ENCODE measurements at regions not wholly inside any gene's neighbourhood (a gene's known extent, or its start where the extent isn't known, plus 50 kb on each side); places are given as distances from the start of the nearest gene placed in this dataset.
"Not testable (repeated sequence)": the region's sequence is repeated elsewhere in the genome, so short reads cannot be mapped to it uniquely, and the experiment has no call there.

GRCh38 chr3:98695796-98696195, 67.3 kb upstream of the ST3GAL6 start:
- no peak for TF ChIP-seq CTCF (IDR thresholded peaks at IDR 0.05; ENCODE audit: low read depth, low read length)
- DNase-seq = no peak
- Histone ChIP-seq H3K4me1 (no peaks in the 10 kb centered on the region), H3K4me3 (ENCODE audit: low read depth, low read length) (no peak overlapping the region), H3K27me3 (no peaks in the 10 kb centered on the region), H3K36me3 (no peaks in the 10 kb centered on the region), H3K9me3 (no peaks in the 10 kb centered on the region)

DNA sequence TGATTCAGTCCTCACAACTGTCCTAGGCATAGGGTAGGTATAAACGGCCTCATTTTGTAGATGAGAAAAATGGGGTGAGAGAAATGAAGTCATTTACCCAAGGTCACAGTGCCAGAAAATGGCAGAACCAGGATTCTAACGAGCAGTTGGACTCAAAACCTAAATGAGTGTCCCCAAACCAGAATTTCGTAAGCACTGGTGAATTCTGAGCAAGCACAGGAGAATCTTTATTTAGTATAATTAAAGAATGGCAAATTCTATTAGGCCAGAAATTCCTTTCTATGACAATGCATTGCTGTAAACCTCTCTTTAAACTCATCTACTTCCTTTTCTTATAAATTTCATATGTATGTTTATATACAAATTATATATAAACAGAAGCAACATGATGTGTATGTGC, 66.8 kb upstream of the ST3GAL6 start:
- H3K36me3 ChIP-seq; H3K27me3 ChIP-seq; H3K4me3 ChIP-seq (ENCODE audit: low read depth, low read length); H3K9me3 ChIP-seq; H3K4me1 ChIP-seq; DNase-seq: not testable (repeated sequence)

DNA sequence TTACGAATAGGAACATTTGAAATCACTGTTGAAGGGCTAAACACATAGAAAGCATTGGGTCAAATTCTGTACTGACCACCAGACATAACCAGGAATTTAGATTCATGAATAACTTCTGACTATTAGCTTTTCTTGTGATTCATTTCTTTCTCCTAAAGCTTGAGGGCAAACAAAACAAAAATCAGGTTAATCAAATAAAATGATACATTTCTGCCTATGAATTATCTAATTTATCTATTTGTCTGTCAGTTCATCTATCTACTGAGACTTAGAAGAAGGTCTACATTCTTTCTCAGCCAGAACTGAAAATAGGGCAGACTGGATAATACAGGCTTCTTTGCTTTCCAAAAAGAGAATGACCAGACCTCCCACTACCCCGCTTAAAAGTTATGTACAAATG, 65.9 kb upstream of the ST3GAL6 start:
- no peaks in the 10 kb centered on the region; the same call in 1 of the 2 replicates for H3K4me1 ChIP-seq

GRCh38 chr3:98699132-98699531, 64.0 kb upstream of the ST3GAL6 start:
- no peak for DNase-seq
- Histone ChIP-seq H3K9me3 (no peaks in the 10 kb centered on the region), H3K4me1 (no peaks in the 10 kb centered on the region; the same call in 1 of the 2 replicates), H3K27me3 (no peaks in the 10 kb centered on the region), H3K4me3 (ENCODE audit: low read depth, low read length) (no peak overlapping the region), H3K36me3 (no peaks in the 10 kb centered on the region)
- TF ChIP-seq CTCF (IDR thresholded peaks at IDR 0.05; ENCODE audit: low read depth, low read length) = no peak

More for the DNA sequence above, 65.9 kb upstream of the ST3GAL6 start:
- H3K4me3 ChIP-seq (ENCODE audit: low read depth, low read length) = no peak overlapping the region
- H3K36me3 ChIP-seq = no peaks in the 10 kb centered on the region
- no peak for DNase-seq
- no peaks in the 10 kb centered on the region for H3K9me3 ChIP-seq
- no peak for TF ChIP-seq CTCF (IDR thresholded peaks at IDR 0.05; ENCODE audit: low read depth, low read length)
- no peaks in the 10 kb centered on the region for H3K27me3 ChIP-seq

DNA sequence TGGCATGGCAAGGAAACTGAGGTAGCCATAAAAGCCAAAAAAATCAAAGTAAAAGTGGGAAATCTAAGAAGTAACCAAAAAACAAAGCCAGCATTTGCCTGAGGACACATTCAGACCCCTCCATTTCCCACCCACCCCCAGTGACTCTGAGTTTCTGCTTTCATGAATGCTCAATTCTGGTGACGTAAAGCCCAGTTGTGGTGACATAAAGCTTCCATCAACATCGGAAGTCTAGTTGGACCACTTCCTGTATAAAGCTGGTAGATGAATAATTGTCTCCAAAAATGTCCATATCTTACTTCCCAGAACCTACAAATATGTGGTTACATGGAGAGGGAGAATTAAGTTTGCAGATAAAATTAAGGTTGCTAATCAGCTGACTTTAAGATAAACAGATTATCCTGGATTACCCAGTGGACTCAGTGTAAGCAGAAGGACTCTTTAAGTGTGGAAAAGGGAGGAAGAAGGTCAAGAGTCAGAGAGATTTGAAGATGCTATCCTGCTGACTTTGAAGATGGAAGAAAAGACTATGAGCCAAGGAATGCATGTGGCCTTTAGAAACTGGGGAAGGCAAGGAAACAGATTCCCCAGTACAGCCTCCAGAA, 62.0 kb upstream of the ST3GAL6 start:
- TF ChIP-seq CTCF (IDR thresholded peaks at IDR 0.05; ENCODE audit: low read depth, low read length) = no peak
- no peaks in the 10 kb centered on the region for H3K36me3 ChIP-seq
- no peaks in the 10 kb centered on the region for H3K27me3 ChIP-seq
- H3K4me1 ChIP-seq = no peaks in the 10 kb centered on the region; the same call in 1 of the 2 replicates
- no peak overlapping the region for H3K4me3 ChIP-seq (ENCODE audit: low read depth, low read length)
- DNase-seq = no peak
- no peaks in the 10 kb centered on the region for H3K9me3 ChIP-seq

GRCh38 chr3:98702166-98702565, 61.0 kb upstream of the ST3GAL6 start:
- TF ChIP-seq CTCF (IDR thresholded peaks at IDR 0.05; ENCODE audit: low read depth, low read length) = no peak
- no peaks in the 10 kb centered on the region; the same call in 1 of the 2 replicates for H3K4me1 ChIP-seq
- no peaks in the 10 kb centered on the region for H3K36me3 ChIP-seq
- DNase-seq = no peak
- no peak overlapping the region for H3K4me3 ChIP-seq (ENCODE audit: low read depth, low read length)
- no peaks in the 10 kb centered on the region for H3K27me3 ChIP-seq
- H3K9me3 ChIP-seq = no peaks in the 10 kb centered on the region

All from BE2C (cell line).